Limb (tissue), 2 donors: ENCODE measurements at regions not wholly inside any gene's neighbourhood (a gene's known extent, or its start where the extent isn't known, plus 50 kb on each side); places are given as distances from the start of the nearest gene placed in this dataset.

Experiments used
- DNase-seq, 2 donors: peaks; one replicate each; pipeline ENCODE4 v3.0.0-alpha.2; 2016; ENCODE audit errors: extremely low spot score in 2 of 2

- no peak for DNase-seq
Observed at GRCh38 chr10:3414667-3415023, 242.1 kb upstream of the PITRM1 start.

GRCh38 chr10:3413937-3414666, 241.5 kb upstream of the PITRM1 start:
- DNase-seq = no peak

- no peak for DNase-seq
Observed at GRCh38 chr10:3412646-3413045, 240.1 kb upstream of the PITRM1 start.

- DNase-seq = no peak
Observed at GRCh38 chr10:3412071-3412582, 239.5 kb upstream of the PITRM1 start.

GRCh38 chr10:3411044-3411443, 238.5 kb upstream of the PITRM1 start:
- DNase-seq = no peak

GRCh38 chr10:3409928-3410327, 237.3 kb upstream of the PITRM1 start:
- peak in 1 of 2 donors; percentile 8 for DNase-seq

- DNase-seq = no peak
Observed at GRCh38 chr10:3408603-3409365, 236.2 kb upstream of the PITRM1 start.

GRCh38 chr10:3407208-3407607, 234.6 kb upstream of the PITRM1 start:
- DNase-seq = no peak

- no peak for DNase-seq
Observed at GRCh38 chr10:3406556-3406955, 234.0 kb upstream of the PITRM1 start.

- DNase-seq = no peak
Observed at GRCh38 chr10:3404381-3404780, 231.8 kb upstream of the PITRM1 start.

- no peak for DNase-seq
Observed at GRCh38 chr10:3402187-3402751, 229.7 kb upstream of the PITRM1 start.

- no peak for DNase-seq
Observed at GRCh38 chr10:3401491-3401938, 228.9 kb upstream of the PITRM1 start.

- DNase-seq = no peak
Observed at GRCh38 chr10:3400348-3400747, 227.8 kb upstream of the PITRM1 start.

GRCh38 chr10:3399756-3400155, 227.2 kb upstream of the PITRM1 start:
- DNase-seq = no peak

GRCh38 chr10:3398825-3399646, 226.5 kb upstream of the PITRM1 start:
- peak in 1 of 2 donors; percentile 25 for DNase-seq

- no peak for DNase-seq
Observed at GRCh38 chr10:3397846-3398245, 225.3 kb upstream of the PITRM1 start.

- DNase-seq = no peak
Observed at GRCh38 chr10:3397231-3397630, 224.6 kb upstream of the PITRM1 start.

- no peak for DNase-seq
Observed at GRCh38 chr10:3396116-3396515, 223.5 kb upstream of the PITRM1 start.

- no peak for DNase-seq
Observed at GRCh38 chr10:3395458-3395861, 222.9 kb upstream of the PITRM1 start.

GRCh38 chr10:3395041-3395440, 222.5 kb upstream of the PITRM1 start:
- no peak for DNase-seq

GRCh38 chr10:3393958-3394357, 221.4 kb upstream of the PITRM1 start:
- DNase-seq = no peak

- no peak for DNase-seq
Observed at GRCh38 chr10:3391657-3392056, 219.1 kb upstream of the PITRM1 start.
